HG03139 (cell line): ENCODE measurements at regions not wholly inside any gene's neighbourhood (a gene's known extent, or its start where the extent isn't known, plus 50 kb on each side); places are given as distances from the start of the nearest gene placed in this dataset.
"Not testable (repeated sequence)": the region's sequence is repeated elsewhere in the genome, so short reads cannot be mapped to it uniquely, and the experiment has no call there.

Experiments
- ATAC-seq: cut with Tn5 transposase; IDR thresholded peaks from one replicate; pipeline ENCODE4 v1.9.1; 2021; ENCODE audit not compliant: unreplicated experiment

DNA sequence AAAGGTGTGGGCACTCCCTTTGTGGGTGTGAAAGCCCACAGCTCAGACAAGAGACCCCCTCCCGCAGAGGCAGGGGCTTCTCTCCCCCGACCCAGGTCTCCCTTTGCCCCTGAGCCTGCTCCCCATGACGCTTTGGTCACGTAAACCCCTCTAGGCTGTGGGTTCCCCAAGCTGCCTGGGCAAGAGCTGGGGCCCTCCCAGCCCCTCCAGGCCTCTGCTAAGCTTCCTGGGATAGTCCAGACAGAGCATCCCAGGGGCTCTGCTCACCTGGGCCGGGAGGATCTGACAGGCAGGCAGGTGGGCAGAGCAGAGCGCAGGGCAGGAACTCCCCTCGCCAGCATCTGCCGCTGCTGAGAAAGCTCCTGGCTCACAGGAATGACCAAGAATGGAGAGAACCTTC lies 177.3 kb downstream of the BANP start:
- no peak for ATAC-seq

DNA sequence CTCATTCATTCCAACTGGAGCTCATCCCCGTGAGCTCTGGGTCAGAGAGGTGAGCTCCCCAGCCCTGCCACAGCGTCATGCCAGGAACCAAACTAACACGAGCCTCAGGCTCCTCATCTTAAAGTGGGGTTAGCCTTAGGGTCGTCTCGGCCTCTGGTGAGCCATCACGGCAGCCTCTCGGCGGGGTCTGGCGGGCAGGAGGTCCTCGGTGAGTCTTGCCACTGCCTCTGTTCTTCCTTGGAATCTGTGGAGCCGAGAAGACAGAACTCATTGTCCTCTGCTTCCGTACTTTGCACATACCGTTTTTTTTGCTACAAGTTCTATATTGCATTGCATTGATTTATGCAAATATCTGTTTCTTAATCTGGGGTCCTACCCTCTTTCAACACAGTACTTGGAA lies 177.9 kb downstream of the BANP start:
- not testable (repeated sequence) for ATAC-seq

DNA sequence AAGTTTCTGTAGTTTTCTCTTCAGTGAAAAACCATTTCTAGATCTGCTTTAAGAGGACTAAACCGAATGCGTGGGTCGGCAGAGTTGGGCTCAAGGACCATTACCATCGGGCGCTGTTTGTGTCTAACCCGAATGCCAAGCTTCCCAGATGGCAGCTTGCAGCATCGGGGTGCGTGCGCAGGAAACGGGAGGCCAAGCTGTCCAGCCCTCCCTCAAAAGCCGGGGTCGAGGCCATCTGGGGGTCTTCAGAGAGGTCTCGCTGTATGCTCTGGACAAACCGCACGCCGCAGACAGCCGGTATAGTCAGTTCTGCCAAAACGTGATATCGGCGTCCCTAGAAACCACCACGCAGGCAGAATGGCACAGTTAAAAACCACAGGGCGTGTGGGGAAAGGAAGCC lies 178.8 kb downstream of the BANP start:
- ATAC-seq: no peak

DNA sequence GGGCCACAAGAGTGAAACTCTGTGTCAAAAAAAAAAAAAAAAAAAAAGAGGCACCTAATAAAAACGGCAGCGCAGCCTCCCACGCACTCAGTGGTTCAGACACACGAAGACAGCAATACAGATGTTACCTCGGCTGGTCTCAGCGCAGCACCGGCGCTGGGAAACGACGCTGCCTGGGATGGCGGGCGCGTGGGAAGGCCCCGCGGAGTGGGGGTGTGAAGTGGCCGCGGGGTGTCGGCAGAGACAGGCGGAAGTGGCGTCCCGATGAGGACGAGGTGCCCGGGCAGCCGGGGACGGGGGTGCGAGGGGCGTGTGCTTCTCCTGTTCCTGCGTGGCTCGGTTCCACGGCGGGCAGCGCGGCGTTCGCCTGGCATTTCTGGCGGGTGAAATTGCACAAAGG lies 179.4 kb downstream of the BANP start:
- ATAC-seq: no peak

DNA sequence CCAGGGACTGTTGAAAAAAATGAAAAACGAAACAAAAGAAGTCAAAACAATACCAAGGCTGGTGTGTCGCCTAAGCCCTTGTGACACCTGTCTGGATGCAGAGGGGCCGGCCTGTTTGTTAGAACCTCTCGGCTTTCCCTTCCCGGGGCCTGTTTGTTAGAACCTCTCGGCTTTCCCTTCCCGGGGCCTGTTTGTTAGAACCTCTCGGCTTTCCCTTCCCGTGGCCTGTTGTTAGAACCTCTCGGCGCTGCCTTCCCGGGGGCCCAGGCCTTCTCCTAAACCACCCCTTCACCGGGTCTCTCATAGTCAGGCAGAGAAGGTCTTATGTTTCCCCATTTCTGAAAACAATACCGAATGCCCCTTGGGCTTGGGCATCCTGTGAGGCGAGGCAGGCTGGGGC lies 180.0 kb downstream of the BANP start:
- no peak for ATAC-seq

DNA sequence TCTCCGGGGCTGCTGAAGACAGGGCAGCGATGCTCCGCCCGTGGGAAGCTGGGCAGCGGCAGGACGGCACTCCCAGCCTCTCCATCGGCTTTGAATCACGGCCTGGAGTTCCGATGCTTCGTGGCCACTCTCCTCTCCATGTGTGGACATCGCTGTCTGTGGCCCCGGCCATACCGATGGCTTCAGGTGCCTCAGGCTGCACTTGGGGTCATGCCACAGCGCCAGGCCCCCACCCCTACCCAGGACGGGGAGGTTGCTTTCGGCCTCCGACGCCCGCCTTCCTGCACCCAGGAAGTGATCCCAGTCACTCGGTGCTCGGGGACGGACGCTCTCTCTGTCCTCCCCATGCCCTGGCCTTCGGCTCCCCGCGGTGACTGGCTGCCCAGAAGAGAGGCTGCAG lies 180.7 kb downstream of the BANP start:
- no peak for ATAC-seq

DNA sequence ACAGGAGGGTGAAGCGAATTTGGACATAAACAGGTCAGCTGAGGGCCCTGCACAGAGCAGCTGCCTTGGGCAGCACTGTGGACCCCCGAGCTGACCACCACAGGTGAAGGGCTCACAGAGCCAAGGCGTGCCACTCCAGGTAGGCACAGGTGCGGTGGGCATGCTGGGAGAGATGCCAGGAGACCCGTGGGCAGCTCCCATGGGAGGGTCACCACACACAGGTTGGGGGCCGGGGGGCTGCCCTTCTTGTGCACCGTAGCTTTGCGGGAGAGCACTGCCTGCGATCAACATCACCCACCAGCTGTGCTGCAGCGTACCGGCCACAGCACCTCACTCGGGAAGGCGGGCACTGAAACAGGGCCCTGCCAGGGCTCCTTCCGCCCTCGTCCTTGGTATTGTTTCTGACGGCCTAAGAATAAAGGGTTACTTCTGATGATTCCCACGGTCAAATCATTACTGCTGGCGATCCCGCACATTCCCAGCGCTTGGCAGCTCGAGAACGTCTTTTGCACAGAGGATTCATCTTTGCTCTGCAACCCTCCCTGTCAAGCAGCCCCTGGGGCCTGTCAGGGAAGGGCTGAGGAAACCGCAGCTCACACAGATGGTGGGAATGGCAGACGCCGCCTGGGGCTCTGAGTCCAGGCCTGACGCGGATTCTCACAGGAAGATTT lies 181.7 kb downstream of the BANP start:
- no peak for ATAC-seq

DNA sequence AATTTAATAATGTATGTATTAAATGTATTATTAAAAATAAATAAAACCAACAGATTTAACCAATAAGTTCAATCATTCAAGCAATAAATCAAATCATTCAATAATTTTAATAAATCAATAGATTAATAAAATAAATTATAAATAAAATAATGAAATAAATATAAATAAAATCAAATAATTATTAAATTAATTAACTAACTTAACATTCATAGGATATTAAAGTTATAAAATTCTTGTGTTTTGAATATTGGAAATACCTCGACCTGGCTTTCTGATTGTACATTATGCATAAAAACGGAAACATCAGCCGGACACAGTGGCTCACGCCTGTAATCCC lies 182.2 kb downstream of the BANP start:
- ATAC-seq: no peak

DNA sequence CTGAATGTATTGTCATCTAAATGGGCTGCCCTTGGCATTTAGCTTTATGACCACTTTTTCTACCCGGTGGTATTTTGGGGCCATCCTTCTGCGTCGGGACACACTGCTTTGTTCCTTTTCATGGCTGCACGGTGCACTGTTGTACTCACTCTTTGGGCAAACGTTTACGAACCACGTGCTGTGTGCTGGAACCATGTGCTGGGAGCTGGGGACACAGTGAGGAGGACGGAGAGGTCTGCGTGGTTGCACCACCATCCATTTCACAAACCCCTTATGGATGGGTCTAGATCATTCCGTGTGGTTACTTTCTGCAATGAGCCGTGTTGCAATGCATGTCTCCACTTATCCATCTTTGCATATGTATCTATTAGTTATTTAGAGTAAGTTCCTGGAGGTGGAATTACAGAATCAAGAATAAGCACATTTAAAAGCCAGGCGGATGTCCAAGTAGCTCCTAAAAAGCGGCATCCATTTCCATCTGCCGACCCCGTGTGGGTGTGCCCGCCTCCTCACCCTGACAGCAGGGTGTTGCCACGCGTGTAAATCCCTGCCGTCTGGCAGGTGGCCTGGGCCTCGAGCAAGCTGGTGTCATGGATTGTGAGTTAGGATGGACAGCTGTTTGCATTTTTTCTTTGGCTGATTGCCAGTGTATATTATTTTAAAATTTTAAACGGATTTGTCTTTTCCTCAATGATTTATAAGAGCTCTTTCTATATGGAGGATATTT lies 183.1 kb downstream of the BANP start:
- ATAC-seq: not testable (repeated sequence)

DNA sequence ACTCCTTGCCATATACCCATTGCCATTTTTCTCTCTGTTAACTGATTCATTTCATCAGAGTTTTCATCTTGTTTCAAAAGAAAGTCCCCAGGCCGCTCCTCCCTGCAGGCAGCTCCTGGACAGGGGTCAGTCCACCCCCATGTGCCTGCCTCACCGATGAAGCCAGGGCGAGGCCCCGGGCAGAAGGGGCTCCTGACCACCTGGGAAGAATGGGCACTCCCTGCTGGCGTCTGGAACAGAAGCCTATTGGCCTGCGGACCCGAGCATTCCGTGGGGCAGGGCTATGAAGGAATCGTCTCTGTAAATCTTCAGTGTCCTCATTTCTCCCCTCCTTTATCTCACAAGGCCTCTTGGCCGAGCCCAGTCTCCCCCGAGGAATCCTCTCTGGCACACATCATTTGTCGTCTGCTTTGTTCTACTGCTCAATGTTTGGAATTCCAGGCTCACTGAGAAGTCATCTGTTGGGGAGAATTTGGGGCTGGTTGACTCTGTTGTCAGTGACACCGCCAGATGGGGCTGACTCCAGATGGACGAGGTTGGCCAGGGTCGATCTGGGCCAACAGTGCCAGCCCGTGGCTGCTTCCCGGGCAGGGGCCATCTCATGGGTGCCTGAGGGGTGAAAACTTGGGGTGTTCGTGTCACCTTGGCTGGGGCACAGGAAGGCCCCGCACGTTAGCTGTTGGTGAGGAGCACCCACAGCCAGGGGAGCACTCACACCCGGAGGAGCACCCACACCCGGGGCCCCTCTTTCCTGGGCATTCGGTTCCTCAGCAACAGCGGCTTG lies 183.9 kb downstream of the BANP start:
- not testable (repeated sequence) for ATAC-seq

DNA sequence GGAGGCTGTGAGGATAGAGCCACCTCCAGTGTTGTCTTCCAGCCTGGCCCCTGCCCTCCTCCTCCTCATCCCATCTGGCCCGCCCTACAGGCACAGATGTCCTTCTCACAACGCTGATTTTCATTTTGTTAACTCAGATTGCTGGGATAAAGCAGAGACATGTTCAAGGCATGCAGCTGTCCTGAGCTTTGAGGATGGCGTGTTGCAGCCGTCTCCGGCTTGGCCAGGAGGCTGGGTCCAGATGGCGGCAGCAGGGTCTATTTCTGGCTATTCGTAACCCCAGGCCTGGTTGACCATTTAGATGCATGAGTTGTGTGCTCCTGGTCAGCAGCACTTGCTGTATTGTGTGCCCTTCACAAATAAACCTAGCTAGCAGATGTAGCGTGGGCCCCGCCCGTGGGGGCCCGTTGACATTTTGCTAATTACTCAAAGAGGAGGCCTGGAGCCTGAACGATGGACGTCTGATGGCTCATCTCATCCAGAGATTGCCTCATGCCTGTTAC lies 185.0 kb downstream of the BANP start:
- ATAC-seq: not testable (repeated sequence)

DNA sequence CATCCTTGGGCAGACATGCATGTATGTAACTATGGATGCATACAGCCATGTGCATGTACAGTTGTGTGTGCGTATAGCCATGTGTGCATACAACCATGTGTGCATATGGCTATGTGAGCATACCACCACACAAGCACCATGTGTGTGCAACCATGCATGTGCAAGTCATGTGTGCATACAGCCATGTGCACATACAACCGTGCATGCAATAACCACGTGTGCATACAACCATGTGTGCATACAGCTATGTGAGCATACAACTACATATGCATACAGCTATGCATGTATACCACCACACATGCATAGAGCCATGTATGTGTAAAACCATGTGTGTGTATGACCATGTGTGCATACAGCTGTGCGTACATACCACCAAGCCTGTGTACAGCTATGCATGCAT lies 185.7 kb downstream of the BANP start:
- not testable (repeated sequence) for ATAC-seq

DNA sequence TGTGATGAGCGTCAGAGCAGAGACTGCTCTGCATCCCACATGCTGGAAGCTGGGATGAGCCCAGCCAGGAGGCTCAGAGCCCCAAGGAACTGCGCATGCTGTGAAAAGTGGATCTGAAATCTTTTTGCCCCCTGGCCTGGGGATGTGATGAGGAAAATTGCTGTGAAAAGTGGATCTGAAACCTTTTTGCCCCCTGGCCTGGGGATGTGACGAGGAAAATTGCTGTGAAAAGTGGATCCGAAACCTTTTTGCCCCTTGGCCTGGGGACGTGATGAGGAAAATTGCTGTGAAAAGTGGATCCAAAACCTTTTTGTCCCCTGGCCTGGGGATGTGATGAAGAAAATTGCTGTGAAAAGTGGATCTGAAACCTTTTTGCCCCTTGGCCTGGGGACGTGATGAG lies 187.9 kb downstream of the BANP start:
- not testable (repeated sequence) for ATAC-seq

DNA sequence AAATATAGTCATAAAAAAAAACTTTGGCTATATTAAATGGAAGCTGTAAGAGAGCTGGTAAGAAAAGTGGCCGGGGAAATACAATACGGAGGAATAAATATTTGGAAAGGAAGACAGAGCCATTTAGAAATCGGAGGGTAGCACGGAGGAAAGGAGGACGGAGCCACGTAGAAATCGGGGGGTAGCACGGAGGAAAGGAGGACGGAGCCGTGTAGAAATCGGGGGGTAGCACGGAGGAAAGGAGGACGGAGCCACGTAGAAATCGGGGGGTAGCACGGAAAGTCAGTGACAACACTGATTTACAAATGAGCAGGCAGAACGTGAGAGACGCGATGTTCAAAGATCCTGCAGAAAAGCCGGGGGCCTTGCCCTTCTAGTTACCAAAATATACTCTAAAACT lies 189.0 kb downstream of the BANP start:
- not testable (repeated sequence) for ATAC-seq

DNA sequence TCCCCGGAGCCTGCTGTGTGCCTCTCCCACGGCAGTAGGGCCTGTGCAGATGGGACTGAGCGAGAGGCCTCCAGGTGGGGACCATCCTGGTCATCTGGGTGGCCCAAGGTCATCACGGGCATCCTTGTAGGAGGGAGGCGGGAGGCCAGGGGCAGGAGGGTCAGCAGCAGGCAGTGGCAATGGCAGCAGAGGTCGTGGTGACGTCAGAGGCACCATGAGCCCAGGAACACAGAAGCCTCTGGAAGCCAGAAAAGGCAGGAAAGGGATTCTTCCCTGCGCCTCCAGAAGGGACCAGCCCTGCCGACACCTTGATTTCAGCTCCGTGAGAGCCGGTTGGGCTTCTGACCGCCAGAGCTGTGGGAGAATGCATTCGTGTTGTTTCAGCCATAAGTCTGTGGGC lies 190.3 kb downstream of the BANP start:
- no peak for ATAC-seq

DNA sequence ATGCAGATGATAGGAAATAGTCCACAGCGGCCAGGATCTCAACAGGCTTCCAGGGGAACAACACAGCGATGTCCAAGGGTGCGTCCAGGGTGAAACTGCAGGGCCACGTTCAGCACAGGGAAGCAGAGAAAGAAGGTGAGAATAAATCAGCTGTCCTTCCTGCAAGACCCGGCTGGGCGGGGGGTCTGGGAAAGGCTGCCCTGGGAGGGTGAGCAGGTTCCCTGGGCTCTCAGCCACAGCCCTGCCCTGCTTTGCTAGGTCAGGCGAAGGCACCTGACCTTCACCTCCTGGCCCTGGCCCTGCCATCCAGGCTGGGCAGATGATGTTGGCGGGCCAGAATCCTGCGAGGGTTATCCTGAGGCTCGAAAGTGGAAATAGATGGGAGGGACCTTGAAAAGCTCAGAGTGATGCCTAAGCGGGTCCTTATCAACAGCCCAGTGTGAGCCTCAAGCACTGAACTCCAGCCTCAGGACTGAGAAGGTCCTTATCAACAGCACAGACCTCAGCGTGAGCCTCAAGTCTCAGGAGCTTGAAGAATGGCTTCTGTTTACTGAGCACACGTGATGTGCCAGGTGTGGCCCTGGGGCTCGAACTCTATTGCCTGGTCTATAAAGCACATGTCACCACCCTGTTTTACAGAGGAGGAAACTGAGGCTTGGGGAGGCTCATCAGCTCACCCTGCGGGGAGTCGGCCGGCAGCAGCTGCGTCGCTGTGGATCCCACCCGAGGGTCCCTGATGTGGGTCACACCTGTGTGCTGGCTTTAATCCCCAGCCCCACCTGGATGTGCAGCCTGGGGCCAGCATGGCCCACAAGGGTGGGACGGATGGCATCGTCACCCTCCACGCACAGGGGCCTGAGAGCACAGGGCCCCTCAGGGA lies 191.1 kb downstream of the BANP start:
- not testable (repeated sequence) for ATAC-seq

DNA sequence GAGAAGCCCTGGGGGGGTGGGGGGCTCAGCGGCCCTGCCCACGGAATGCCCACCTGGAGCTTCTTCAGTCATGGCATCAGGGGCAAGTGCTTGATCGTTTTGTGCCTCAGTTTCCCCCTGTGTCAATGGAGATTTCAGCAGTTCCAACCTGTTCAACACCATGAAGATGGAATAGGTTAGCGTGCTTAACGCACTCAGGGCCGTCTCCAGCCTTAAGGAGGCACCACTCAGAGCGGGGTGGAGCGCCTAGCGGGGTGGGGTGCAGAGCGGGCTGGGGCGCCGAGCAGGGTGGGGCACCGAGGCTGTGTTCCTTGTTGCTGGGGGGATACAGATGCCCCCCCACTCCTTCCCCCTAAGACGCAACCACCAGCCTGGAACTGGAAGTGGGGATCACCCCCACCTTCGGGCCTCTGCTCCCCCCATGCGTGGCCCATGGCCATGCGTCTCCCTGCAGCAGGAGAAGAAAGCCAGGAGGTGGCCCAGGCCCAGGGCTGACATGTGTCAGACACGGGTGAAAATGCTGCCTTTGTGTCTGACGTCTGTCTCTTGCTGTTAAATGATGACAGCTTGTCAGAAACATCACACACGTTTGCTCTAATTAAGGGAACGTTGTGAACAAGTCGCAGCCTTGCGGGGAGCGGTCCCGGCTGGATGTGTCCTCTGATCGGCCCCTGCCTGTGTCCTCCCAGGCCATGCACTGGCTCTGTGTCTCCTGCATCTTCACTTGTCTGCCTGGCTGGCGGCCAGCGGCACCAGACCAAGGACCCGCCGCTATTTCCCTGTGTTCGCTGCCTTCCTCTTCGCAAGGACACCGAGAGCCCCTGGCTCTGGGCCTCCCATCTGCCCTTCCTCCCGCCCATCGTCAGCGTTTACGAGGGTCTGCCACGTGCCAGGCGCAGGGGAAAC lies 192.1 kb downstream of the BANP start:
- not testable (repeated sequence) for ATAC-seq

DNA sequence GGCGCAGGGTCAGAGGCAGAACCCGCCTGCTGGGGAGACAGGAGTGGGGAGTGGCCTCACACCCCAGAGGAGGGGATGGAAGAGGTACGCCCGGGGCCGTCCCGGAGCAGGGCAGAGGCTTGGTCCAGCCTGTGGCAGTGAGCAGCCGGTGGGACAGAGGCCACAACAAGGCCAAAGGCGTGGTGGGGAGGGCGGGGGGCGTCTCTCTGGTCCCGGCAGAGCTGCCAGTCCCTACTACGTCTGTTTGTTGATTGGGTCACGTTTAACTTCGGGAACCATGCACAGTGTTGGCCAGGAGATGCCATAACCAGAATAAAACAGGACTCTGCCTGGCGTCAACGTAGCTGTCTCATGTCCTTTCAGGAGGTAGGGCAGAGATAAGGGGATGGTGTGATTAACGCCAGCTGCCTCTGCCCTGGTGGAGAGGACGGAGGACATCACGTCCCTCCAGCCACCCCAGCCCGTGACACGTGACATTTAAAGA lies 192.8 kb downstream of the BANP start:
- ATAC-seq: no peak

DNA sequence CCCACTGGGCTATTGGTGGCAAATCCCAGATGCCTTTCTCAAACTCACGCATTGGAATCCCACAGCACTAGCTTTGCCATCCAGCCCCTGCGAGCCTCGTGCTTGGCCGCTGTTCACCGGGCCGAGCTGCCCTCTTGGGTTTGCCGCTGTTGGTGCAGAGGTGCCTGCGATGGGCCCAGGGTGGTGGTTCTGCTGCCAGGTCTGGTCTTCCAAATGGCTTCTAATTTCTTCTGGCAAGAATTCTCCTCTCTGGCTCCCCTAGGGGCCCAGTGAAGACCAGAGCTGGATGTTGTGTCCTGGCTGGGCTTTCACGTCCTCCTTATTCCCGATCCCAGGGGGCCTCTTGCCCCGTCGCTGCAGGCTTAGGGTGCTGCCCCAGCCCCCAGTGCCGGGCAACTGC lies 194.1 kb downstream of the BANP start:
- ATAC-seq: not testable (repeated sequence)
